Astrocyte (in vitro differentiated cells and primary cell): ENCODE measurements at regions not wholly inside any gene's neighbourhood (a gene's known extent, or its start where the extent isn't known, plus 50 kb on each side); places are given as distances from the start of the nearest gene placed in this dataset.

Source experiments
- CTCF ChIP-seq: IDR thresholded peaks from 2 replicates; pipeline ENCODE4 v1.5.1; 2011; ENCODE audit warnings: low read depth, mild to moderate bottlenecking, inconsistent platforms, low read length, moderate library complexity; ENCODE audit not compliant: insufficient read depth
- EZH2 ChIP-seq: IDR thresholded peaks from 2 replicates; pipeline ENCODE4 v1.6.1; 2012; ENCODE audit warnings: mild to moderate bottlenecking, low read length, inconsistent platforms; ENCODE audit not compliant: insufficient read depth

DNA sequence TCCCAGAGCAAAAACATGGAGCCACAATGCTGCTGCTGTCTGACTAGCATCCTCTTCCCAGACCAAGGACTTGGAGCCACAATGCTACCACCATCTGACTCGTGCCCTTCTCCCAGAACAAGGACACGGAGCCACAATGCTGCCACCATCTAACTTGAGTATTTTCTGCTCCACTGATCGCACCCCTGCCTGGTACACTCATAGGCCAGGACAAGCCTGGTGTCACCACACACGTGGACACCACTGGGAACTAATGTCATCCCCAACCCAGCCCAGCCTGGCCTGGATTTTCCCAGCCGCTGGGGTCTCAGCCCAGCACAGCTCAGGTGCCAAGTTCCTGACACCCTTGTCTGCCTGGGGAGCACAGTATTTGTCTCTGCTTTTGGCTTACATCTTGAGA lies 52.7 kb upstream of the GRIP2 start:
- TF ChIP-seq CTCF (no peak), EZH2 (no peak)
